ENCODE measurements at regions not wholly inside any gene's neighbourhood (a gene's known extent, or its start where the extent isn't known, plus 50 kb on each side); places are given as distances from the start of the nearest gene placed in this dataset.

GRCh38 chr16:62586128-62586862 lies 550.1 kb upstream of the CDH8 start:
- no peak for DNase-seq
- Histone ChIP-seq H3K4me1 (no peaks in the 10 kb centered on the region), H3K9me3 (peaks cover 0 to 2% (median 0%) of the 10 kb centered on the region in 4 donors), H3K4me3 (no peak overlapping the region), H3K27me3 (no peaks in the 10 kb centered on the region), H3K36me3 (no peaks in the 10 kb centered on the region), H3K27ac (no peak overlapping the region)
- TF ChIP-seq CTCF (IDR thresholded peaks at IDR 0.05) (no peak), POLR2A (IDR thresholded peaks at IDR 0.05) (no peak)

GRCh38 chr16:62585041-62585545 lies 548.9 kb upstream of the CDH8 start:
- TF ChIP-seq CTCF (IDR thresholded peaks at IDR 0.05) = no peak
- TF ChIP-seq POLR2A (IDR thresholded peaks at IDR 0.05) = no peak
- peaks cover 0 to 2% (median 0%) of the 10 kb centered on the region in 4 donors for H3K9me3 ChIP-seq
- H3K4me3 ChIP-seq = no peak overlapping the region
- no peak overlapping the region for H3K27ac ChIP-seq
- H3K27me3 ChIP-seq = no peaks in the 10 kb centered on the region
- H3K4me1 ChIP-seq = no peaks in the 10 kb centered on the region
- H3K36me3 ChIP-seq = no peaks in the 10 kb centered on the region
- DNase-seq = no peak

- no peak for DNase-seq
- no peak for TF ChIP-seq CTCF (IDR thresholded peaks at IDR 0.05)
- no peak for TF ChIP-seq POLR2A (IDR thresholded peaks at IDR 0.05)
- no peaks in the 10 kb centered on the region for H3K36me3 ChIP-seq
- H3K4me3 ChIP-seq = no peak overlapping the region
- H3K27me3 ChIP-seq = no peaks in the 10 kb centered on the region
- peaks cover 0 to 2% (median 0%) of the 10 kb centered on the region in 4 donors for H3K9me3 ChIP-seq
- no peaks in the 10 kb centered on the region for H3K4me1 ChIP-seq
- no peak overlapping the region for H3K27ac ChIP-seq
Measured at GRCh38 chr16:62583414-62583813, 547.2 kb upstream of the CDH8 start.

- Histone ChIP-seq H3K36me3 (no peaks in the 10 kb centered on the region), H3K4me3 (no peak overlapping the region), H3K9me3 (no peaks in the 10 kb centered on the region), H3K27ac (no peak overlapping the region), H3K4me1 (no peaks in the 10 kb centered on the region), H3K27me3 (no peaks in the 10 kb centered on the region)
- no peak for DNase-seq
- TF ChIP-seq POLR2A (IDR thresholded peaks at IDR 0.05) = no peak
- TF ChIP-seq CTCF (IDR thresholded peaks at IDR 0.05) = no peak
Measured at GRCh38 chr16:62573466-62573865, 537.2 kb upstream of the CDH8 start.

- H3K4me3 ChIP-seq = no peak overlapping the region
- H3K4me1 ChIP-seq = no peaks in the 10 kb centered on the region
- no peak for DNase-seq
- TF ChIP-seq POLR2A (IDR thresholded peaks at IDR 0.05) (no peak), CTCF (IDR thresholded peaks at IDR 0.05) (no peak)
- H3K9me3 ChIP-seq = no peaks in the 10 kb centered on the region
- H3K36me3 ChIP-seq = no peaks in the 10 kb centered on the region
- no peak overlapping the region for H3K27ac ChIP-seq
- H3K27me3 ChIP-seq = no peaks in the 10 kb centered on the region
Measured at GRCh38 chr16:62568926-62569325, 532.7 kb upstream of the CDH8 start.
